ENCODE measurements at regions not wholly inside any gene's neighbourhood (a gene's known extent, or its start where the extent isn't known, plus 50 kb on each side); places are given as distances from the start of the nearest gene placed in this dataset.
"Not testable (repeated sequence)": the region's sequence is repeated elsewhere in the genome, so short reads cannot be mapped to it uniquely, and the experiment has no call there.

DNA sequence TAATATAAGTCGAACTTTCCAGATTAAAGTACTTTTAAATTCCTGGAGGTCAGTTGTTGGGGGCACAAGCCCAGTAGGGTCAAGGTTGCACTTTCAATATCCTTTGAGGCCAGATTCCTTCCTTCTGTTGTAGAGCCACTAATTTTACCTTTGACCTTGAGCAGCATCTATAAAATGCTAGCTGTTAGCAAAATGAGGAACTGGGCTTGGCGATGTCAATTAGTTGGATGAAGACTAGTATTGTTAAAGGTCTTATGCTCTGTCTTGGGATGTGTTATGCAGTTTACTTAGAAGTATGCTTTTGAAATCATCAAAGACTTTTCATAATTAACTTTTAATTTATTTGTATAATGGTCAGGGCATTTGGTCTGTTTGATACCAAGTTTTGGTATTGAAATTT is 425.9 kb upstream of the PROX1 start:
- ATAC-seq: no peak
- intact Hi-C loops (cut with DNase I): no loop called here
- DNase-seq (ENCODE audit: low spot score): no peak

DNA sequence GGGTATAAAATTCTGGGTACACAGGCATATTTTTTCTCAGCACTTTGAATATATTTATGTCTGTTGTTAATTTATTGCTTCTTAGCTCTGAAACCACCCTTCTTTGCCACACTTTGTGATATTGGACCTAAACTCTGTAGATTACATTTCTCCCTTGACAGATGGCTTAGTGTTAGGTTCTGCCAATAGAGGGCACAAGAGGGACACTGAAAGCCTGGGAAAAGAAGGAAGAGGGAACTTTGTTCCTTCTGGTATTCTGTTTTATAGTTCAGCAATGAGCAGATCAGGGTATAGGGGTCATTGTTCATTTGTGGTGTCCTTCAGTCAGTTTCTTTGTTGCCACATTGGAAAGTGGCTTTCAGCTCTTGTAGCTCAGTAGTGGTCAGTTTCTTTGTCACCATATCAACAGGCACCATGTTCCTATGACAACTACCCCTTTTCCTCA is 423.5 kb upstream of the PROX1 start:
- DNase-seq (ENCODE audit: low spot score): no peak
- ATAC-seq: no peak
- intact Hi-C loops (cut with DNase I): no loop called here

- no peak for ATAC-seq
- intact Hi-C loops (cut with DNase I): no loop called here
- DNase-seq (ENCODE audit: low spot score): no peak
Observed at GRCh38 chr1:213568929-213569815, 418.6 kb upstream of the PROX1 start.

- intact Hi-C loops (cut with DNase I): no loop called here
- no peak for DNase-seq (ENCODE audit: low spot score)
- ATAC-seq: no peak
Observed at GRCh38 chr1:213569816-213570150, 418.0 kb upstream of the PROX1 start.

DNA sequence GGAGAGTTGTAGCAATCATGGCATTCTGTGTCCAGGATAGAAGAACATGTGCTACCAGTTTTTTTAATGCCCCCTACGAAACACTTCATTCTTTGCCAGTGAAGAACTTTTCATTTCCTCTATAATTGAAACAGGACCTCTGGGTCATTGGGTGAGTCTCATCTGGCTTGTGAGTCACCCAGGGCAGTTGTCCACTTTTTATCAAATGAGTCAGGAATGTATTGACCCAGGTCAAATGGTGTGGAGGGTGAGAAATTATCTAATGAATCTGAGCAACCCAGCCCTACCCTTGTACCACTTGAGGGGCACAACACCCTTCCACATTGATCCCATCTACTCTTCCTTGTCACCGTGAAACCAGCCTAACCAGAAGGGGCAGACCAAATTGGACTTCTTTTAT is 417.3 kb upstream of the PROX1 start:
- intact Hi-C loops (cut with DNase I): no loop called here
- DNase-seq (ENCODE audit: low spot score) (no peak), ATAC-seq (no peak)

- DNase-seq (ENCODE audit: low spot score) (no peak), ATAC-seq (no peak)
- intact Hi-C loops (cut with DNase I): no loop called here
Observed at GRCh38 chr1:213571419-213571818, 416.4 kb upstream of the PROX1 start.

GRCh38 chr1:213571843-213572242 is 415.9 kb upstream of the PROX1 start:
- intact Hi-C loops (cut with DNase I): no loop called here
- no peak for DNase-seq (ENCODE audit: low spot score)
- no peak for ATAC-seq

- ATAC-seq: no peak
- intact Hi-C loops (cut with DNase I): no loop called here
- no peak for DNase-seq (ENCODE audit: low spot score)
Observed at GRCh38 chr1:213572912-213573647, 414.7 kb upstream of the PROX1 start.

DNA sequence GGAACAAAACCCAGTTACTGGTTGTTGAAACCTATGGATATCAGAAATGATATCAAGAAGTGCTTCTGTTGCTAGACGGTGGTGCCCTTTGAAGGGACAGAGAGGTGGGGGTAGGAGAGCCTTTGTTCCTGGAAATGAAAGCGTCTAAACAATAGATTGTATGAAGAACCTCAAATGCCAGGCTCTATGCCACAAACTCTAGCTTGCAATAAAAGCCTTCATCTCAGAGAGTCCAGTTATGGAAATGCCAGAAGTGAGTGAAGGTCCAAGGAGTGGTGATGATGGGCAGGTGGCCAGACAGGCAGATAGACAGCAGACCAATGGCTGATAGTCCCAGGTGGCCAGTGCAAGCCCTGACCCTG is 414.1 kb upstream of the PROX1 start:
- no peak for ATAC-seq
- intact Hi-C loops (cut with DNase I): no loop called here
- no peak for DNase-seq (ENCODE audit: low spot score)

GRCh38 chr1:213582976-213583567 is 404.7 kb upstream of the PROX1 start:
- no peak for DNase-seq (ENCODE audit: low spot score)
- intact Hi-C loops (cut with DNase I): no loop called here
- ATAC-seq: no peak

- ATAC-seq (no peak), DNase-seq (ENCODE audit: low spot score) (no peak)
- intact Hi-C loops (cut with DNase I): no loop called here
Observed at GRCh38 chr1:213584272-213584671, 403.5 kb upstream of the PROX1 start.

DNA sequence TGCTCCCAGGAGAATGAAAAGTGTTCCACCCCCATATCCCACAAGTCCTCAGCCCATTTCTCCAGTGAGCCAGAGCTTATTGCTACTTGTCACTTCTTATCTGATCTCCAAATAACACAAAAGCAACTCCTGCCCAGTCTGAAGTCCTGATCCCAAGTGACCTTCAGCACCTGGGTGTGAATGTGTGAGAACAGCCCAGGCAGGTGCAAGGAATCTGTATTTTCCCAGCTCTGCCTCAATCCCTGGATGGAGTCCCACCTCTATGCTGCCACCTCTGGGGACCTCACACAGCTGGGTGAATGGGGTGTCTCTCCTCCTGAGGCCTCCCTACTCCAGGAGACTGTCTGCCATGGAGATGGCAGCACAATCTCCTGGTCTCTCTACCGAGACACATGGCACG is 402.4 kb upstream of the PROX1 start:
- intact Hi-C loops (cut with DNase I): no loop called here
- DNase-seq (ENCODE audit: low spot score) (no peak), ATAC-seq (no peak)

GRCh38 chr1:213585959-213586586 is 401.7 kb upstream of the PROX1 start:
- intact Hi-C loops (cut with DNase I): no loop called here
- no peak for DNase-seq (ENCODE audit: low spot score)
- ATAC-seq: no peak

- DNase-seq (ENCODE audit: low spot score): no peak
- intact Hi-C loops (cut with DNase I): no loop called here
- no peak for ATAC-seq
Observed at GRCh38 chr1:213586587-213586972, 401.2 kb upstream of the PROX1 start.

DNA sequence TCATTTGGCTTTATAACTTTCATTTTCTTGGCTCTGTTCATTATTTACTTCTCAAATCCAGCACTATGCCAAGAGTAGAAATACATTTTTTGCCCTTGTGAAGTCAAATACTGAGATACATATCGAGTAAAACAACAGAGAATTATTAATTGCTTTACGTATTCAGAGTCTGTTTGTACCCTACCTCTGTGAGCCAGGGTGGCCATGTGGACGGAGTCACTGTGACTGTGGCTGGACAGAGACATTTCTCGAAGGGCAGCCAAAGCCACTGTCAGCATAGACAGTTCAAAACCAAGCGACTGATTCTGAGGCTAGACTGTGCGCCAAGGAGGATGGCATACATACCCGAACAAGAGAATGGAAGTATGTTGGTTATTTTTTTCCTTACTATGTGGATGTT is 391.0 kb upstream of the PROX1 start:
- DNase-seq (ENCODE audit: low spot score): no peak

GRCh38 chr1:213598263-213598662 is 389.5 kb upstream of the PROX1 start:
- no peak for DNase-seq (ENCODE audit: low spot score)
- intact Hi-C loops (cut with DNase I): no loop called here
- no peak for ATAC-seq

More for the DNA sequence above, 391.0 kb upstream of the PROX1 start:
- no peak for ATAC-seq
- intact Hi-C loops (cut with DNase I): no loop called here

DNA sequence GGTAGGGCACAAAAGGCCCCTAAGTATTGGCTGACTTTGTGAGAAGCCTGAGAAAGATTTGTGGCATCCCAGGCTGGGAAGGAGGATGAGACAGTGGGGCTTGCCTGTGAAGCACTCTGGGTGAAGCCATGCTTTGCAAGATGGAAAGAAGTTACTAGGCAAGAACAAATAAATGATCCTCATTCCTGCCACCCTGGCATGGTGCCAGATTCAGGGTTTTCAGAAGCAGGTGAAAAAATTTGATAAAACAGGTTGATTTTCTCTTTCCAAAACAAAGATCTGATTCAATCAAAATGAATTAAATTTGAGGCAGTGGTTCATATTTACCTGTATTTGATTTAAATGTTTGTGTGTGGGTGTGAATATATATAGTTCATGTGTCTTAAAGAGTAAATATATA is 386.9 kb upstream of the PROX1 start:
- DNase-seq (ENCODE audit: low spot score) (no peak), ATAC-seq (no peak)
- intact Hi-C loops (cut with DNase I): no loop called here

- intact Hi-C loops (cut with DNase I); DNase-seq (ENCODE audit: low spot score); ATAC-seq: not testable (repeated sequence)
Observed at GRCh38 chr1:213601705-213602104, 386.1 kb upstream of the PROX1 start.

DNA sequence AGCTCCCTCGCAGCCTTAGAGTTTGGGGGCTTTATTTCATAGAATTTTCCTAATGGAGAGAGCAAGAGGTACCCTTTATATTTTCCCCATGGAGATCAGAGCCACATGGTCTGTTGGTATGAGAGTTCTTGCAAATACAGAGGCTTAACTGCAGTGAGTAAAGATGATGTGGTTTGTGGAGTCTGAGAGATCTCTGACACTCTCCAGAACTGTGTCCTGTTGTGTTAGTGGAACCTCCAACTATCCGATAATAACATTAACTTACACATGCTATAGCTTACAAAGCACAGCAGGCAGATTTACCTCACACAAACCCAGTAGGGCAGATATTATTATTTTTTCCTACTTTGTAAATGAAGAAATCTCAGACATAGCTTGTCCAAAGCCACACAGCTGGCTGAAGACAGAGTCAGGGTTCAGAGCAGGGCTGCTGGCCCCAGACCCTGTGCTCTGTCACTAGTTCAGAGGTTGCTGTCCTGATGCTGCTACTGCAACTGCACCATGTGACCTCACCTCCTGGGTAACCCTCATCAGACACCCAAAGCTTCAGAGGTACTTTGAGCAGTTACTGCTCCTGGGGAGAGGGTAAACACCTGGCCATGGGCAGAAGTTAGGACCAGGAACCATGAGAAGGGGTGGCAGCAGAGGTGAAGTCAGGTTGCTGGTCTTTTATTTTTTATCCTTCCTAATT is 384.8 kb upstream of the PROX1 start:
- DNase-seq (ENCODE audit: low spot score) (no peak), ATAC-seq (no peak)
- intact Hi-C loops (cut with DNase I): no loop called here
